ENCODE measurements at regions not wholly inside any gene's neighbourhood (a gene's known extent, or its start where the extent isn't known, plus 50 kb on each side); places are given as distances from the start of the nearest gene placed in this dataset.

- TF ChIP-seq CTCF (conservative IDR thresholded peaks at IDR 0.05 in 1 of 2, IDR thresholded peaks at IDR 0.05 in 1 of 2; ENCODE audit: extremely low read depth in 1 of 2, insufficient read depth in 1 of 2, low read depth in 1 of 2, low read length in 2 of 2) (no peak), EZH2 (IDR thresholded peaks at IDR 0.05; ENCODE audit: borderline replicate concordance, low read length) (no peak)
These were observed 115.2 kb downstream of the IRX5 start for GRCh38 chr16:55045756-55046460.
